Erythroblast (primary cell): ENCODE measurements at regions not wholly inside any gene's neighbourhood (a gene's known extent, or its start where the extent isn't known, plus 50 kb on each side); places are given as distances from the start of the nearest gene placed in this dataset.

ENCODE experiments used
- GATA1 ChIP-seq: IDR thresholded peaks from 2 replicates; pipeline ENCODE4 v1.6.1; 2011; ENCODE audit warnings: low read depth, mild to moderate bottlenecking, control low read depth, low read length, moderate library complexity
- POLR2A ChIP-seq: IDR thresholded peaks from 2 replicates; pipeline ENCODE4 v1.6.1; 2011; ENCODE audit warnings: mild to moderate bottlenecking, low read length

DNA sequence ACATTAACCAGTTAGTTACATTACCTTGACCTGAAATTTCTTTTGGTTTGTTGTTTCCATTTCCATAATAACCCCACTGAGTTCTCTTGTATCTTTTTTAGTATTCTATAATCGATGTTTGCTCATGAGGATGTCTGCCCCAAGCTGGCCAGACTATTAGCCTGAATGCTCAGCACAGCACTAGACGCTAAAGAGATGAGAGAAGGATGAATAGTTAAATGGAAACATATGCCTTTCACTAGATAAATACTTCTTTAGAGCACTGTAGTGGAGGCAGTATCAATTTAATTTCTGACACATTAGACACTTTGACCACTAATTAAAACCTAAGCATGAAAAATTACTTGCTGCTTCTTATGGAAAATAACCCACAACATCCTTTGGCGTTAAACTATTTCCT lies 654.9 kb upstream of the KCNMB2 start:
- TF ChIP-seq POLR2A (no peak), GATA1 (no peak)
